Spleen (tissue), 7 donors: ENCODE measurements at regions not wholly inside any gene's neighbourhood (a gene's known extent, or its start where the extent isn't known, plus 50 kb on each side); places are given as distances from the start of the nearest gene placed in this dataset.

ENCODE experiments used
- CTCF ChIP-seq, 11 experiments: fragments of 200-600 bp in 7 of 11; fragments of 450-650 bp in 4 of 11; sonication (generic) in 4 of 11; IDR thresholded peaks in 8 of 11; conservative IDR thresholded peaks in 3 of 11; 1 replicate in 7 of 11; 2 replicates in 4 of 11; pipeline versions ENCODE4 v1.4.0 to v1.8.0; 2016 to 2021; ENCODE audit warnings: antibody characterized with exemption in 11 of 11, inconsistent platforms in 4 of 11, mild to moderate bottlenecking in 1 of 11
- POLR2A ChIP-seq, 3 donors: fragments of 450-650 bp; IDR thresholded peaks; one replicate each; pipeline ENCODE4 v1.5.1; 2017; ENCODE audit warnings: antibody characterized with exemption in 3 of 3, mild to moderate bottlenecking in 1 of 3
- donor health status: DM: no; HTN: no; CAD: no; lungs with moderate emphysema.
- donor health status: DM: no; HTN: no; CAD: no.
- donor health status: DM: no; HTN: no; CAD: no.

- TF ChIP-seq CTCF (IDR thresholded peaks at IDR 0.05 in 8 of 11, conservative IDR thresholded peaks at IDR 0.05 in 3 of 11) (no peak), POLR2A (IDR thresholded peaks at IDR 0.05) (no peak)
Observed at GRCh38 chr10:10800961-10801360, 216.7 kb upstream of the CELF2 start.
